Stimulated activated CD8-positive, alpha-beta memory T cell treated with anti-CD3 and anti-CD28 coated beads, Interleukin-7, amount 100 ng/mL, for 24 hours (primary cell): ENCODE measurements at regions not wholly inside any gene's neighbourhood (a gene's known extent, or its start where the extent isn't known, plus 50 kb on each side); places are given as distances from the start of the nearest gene placed in this dataset.

Source experiments
- DNase-seq: peaks from one replicate; pipeline ENCODE4 v3.0.0-alpha.2; 2020; ENCODE audit warnings: low read depth

DNA sequence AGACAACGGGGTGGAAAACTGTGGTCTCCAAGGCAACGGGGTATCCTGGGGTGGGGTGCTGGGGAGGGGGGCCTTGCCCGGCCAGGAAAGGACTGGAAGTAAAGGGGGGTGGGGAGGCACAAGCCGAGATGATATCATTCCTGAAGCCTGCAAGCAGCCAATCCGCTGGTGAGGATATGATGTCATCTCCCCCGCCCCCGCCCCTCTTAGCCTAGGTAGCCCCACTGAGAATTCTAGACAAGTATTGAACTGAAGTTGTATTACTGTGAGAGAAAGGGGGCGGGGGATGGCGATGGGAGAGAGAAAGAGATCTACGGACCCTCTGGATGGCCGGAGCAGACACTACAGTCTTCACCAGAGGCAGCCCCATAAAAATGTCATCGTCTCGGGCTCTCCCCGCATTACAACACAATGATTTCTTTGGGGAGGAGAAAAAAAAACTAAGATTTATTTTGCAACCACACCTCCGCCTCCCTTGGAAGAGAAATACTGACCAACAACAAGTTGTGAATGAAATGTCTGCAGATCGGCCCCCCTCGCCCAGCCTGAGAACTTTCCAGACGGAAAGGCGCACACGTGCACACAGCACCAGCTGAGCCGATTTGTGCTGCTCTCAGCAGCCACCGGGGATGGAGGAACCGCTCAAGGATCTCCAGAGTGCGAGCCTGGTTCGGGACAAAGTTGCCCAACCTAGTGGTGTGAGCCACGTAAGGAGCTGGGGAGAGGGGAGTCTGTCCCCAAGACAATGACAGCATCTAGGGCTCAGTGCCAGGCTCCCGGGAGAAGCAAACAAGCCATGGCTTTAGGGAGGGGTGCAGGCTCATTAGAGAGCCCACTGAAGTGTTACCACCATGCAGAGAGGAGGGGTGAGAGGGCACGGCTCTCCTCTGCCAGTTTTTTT lies 222.1 kb downstream of the SOX9 start:
- DNase-seq, result no peak

DNA sequence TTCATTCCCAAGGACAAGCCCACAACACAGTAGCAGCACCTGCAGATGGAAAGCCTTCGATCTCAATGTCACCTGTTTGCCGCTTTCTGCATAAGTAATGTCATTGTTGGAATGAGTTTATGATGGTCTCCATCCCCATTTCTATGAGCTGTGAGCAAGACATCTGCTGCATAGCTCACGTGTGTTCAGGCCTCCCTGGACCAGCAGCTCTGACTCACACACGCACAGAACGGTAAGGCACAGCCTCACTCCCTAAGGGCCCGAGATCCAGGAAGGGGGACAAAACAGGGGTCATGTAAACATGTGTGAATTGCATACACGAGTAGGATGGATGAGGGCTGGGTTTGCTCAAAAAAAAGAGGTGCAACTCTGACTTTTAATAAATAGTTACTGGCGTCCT lies 223.1 kb downstream of the SOX9 start:
- DNase-seq, result no peak

DNA sequence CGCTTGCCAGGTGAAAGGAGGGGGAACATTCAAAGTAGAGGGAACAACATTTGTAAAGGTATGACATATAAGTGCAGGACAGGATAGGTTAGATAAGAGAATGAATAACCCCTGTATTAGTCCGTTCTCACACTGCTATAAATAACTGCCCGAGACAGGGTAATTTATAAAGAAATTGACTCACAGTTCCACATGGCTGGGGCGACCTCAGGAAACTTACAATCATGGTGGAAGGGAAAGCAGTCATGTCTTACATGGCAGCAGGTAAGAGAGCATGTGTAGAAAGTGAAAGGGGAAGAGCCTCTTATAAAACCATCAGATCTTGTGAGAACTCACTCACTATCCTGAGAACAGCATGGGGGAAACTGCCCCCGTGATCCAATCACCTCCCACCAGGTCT lies 223.8 kb downstream of the SOX9 start:
- DNase-seq, result no peak

DNA sequence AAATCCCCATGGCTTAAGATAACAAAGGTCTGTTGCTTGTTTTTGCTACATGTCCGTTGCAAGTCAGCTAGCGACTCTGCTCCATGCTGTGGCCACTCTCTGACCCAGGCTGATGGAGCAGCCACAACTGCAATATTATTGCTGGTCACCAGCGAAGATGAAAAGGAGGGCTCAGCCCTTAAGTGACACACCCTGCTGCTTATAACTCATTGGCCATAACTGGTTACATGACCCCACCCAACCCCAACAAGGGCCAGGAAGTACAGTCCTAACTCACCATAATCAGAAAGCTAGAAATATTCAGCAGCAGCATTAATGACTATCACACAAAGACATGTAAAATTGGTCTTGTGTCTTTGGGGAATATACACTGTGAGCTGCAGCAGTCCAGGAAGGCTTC lies 224.3 kb downstream of the SOX9 start:
- no peak for DNase-seq

DNA sequence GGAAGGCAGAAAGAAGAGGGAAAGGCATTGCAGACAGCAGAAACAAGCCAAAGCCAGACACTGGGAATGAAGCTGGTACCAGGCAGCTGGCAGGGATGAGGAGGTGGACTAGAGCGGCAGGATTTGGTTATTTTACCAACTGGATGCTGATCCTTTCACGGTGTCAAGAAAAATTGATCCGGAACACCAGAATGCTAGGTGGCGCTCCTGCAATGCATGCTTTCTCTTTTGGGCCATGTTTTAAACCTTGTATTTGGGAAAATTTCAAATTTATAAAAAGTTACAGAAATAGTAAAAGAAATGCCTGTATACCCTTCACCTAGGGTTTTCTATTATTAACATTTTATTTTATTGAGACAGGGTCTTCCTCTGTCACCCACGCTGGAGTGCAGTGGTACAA lies 224.7 kb downstream of the SOX9 start:
- DNase-seq, result no peak

GRCh38 chr17:72346306-72346705 lies 225.5 kb downstream of the SOX9 start:
- DNase-seq, result no peak

- DNase-seq, result no peak
Observed at GRCh38 chr17:72349011-72349410, 228.2 kb downstream of the SOX9 start.

DNA sequence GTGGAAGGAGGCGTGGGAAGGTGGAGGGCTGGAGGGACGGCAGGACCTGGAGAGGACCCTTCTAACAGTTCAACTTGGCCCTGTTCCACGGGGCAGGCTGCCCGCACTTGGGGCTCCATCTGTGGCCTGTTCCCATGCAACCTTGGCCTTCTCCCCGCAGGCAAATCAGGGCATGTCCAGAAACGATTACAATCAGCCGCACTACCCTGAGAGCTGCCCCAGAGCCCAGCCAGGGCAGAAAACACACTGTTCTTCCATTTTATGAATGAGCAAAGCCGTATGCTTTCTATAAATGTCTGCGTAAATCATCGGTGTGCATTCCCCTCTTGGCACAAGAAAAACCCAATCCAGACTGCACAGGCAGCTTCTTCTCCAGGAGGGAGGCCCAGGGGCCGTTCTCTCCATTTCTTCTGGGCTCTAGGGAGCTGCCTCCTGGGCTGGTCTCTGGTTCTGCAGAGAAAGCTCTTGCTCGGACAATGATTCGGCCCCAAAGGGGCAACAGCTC lies 228.7 kb downstream of the SOX9 start:
- DNase-seq, result no peak

DNA sequence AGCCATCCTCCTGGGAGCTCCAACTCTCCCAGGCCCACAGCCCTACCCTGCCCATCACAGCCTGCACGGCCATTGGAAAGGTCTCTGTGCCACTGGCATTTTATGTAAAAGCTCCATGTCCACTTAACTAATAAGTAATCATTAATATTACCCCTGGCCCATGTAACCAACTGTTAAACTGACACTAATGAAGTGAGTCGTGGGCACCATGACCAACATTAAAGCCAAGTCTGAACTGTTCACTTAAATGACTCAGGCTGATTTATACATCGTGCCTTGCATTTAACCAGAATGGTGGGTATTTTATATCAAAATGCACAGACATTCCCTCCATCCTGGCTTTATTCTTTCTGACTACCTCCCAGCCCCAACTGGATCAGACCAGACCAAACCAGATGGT lies 229.3 kb downstream of the SOX9 start:
- no peak for DNase-seq

DNA sequence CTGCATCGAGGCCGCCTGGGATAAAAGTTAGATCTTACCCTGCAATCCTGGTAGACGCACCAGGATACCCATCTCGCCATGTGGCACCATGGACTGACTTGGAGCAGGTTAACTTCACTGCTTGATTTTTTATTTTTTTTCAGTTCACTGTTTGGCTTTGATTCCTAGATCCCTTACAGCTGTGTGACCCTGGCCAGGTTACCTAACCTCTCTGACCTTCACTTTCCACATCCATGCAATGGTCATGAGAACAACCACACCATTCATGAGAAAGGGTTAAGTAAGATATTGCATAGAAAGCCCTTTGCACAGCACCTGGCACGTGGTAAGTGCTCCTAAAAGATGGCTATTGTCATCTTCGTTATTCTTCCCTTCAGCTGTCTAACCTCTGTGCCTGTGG lies 230.5 kb downstream of the SOX9 start:
- DNase-seq, result no peak

DNA sequence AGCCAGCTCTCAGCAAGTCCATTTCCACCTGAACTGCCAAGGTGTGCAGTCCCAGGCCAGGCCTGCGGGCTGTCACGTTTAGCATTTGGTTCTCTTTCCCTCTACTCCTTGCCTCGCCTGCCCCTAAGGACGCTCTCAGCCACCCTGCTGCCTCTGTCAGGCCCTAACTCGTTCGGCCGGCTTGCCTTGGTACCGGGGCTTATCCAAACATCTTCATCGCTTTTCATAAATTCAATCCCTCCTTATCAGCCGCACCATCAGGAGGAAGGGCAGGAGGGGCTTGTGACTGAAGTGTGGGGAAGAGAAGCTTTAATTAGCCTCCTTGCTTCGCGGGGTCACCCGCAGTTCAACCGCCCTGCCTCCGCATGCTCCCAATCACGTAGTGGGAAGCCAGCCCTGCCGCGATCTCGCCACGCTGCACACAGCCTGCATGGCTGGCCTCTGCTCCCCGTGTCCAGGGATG lies 231.1 kb downstream of the SOX9 start:
- DNase-seq, result no peak

GRCh38 chr17:72353502-72353901 lies 232.7 kb downstream of the SOX9 start:
- no peak for DNase-seq

- DNase-seq, result no peak
Observed at GRCh38 chr17:72354071-72354470, 233.3 kb downstream of the SOX9 start.

DNA sequence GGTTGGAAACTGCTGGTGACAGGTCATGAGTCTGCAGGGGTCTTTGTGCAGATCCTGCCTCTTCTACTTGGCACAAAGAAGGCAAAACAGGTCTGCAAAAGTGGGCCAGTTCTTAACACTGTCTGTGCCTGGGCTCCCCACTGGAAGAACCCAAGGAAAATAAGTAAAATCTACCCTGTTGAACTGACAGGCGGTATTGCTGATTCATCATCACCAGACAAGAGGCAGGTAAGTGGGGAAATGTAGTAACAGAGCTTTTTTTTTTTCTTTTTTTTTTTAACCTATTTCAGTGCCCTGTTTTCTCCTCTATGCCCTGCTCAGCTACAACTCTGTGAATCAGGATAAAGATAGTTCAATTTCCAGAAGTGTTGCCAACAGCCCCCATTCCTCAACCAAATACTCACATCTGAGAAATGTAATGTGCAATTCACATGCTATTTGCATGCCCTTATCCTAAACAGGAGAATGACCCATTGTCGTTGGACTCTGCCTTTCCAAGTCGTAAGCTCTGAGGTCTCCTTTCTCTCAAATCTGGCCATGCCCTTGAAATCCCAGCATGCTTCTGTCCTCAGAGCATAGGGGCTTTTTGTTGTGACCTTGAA lies 237.0 kb downstream of the SOX9 start:
- DNase-seq, result no peak

DNA sequence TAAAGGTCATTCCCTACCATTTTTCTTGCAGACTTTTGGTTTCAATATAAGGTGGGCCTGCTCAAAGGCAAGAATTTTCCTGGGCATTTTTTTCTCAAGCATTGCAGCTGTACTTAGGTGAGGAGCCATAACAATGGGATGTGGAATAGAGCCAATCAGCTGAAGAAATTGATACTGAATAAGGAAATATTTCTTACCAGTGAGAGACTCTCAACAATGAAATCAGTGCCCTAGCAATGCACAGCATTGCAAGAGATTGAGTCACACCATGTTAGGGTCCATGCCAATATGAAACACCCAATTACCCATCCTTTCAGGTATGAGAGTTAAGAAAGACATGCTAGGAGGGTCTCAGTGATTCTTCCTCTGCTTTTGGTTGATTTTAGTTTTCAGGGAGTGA lies 237.6 kb downstream of the SOX9 start:
- no peak for DNase-seq

- no peak for DNase-seq
Observed at GRCh38 chr17:72359274-72359673, 238.5 kb downstream of the SOX9 start.

GRCh38 chr17:72359811-72360210 lies 239.0 kb downstream of the SOX9 start:
- DNase-seq, result no peak

GRCh38 chr17:72360386-72360940 lies 239.6 kb downstream of the SOX9 start:
- no peak for DNase-seq

- no peak for DNase-seq
Observed at GRCh38 chr17:72361892-72362291, 241.1 kb downstream of the SOX9 start.

DNA sequence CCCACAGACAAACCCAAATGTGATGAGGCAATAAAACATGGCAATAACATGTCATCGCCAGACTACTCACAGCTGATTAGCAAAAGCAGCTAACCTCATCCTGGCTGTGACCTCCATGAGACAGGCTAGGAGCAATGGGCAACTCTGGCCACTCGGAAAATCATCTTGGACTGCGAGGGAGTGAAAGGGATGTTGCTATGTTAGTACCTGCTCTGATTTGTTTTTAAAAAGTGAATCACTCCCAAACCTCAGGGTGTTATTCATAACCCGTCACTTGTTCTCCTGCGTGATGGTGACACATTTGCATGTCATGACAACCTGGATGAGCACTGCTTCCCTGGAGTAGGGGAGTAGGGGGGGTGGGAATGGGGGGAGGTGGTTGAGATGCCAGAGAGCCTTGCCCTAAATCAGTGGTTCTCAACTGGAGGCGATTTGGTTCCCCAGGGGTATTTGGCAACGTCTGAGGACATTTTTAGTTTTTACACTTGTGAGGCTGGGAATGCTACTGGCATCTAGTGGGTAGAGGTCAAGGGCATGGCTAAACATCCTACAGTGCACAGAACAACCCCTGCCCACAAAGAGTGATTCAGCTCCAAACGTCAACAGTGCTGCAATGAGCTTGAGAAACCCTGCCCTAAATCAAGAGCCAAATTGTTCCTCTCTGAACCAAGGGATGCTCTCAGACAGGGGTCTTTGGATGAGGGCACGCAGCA lies 241.7 kb downstream of the SOX9 start:
- no peak for DNase-seq

DNA sequence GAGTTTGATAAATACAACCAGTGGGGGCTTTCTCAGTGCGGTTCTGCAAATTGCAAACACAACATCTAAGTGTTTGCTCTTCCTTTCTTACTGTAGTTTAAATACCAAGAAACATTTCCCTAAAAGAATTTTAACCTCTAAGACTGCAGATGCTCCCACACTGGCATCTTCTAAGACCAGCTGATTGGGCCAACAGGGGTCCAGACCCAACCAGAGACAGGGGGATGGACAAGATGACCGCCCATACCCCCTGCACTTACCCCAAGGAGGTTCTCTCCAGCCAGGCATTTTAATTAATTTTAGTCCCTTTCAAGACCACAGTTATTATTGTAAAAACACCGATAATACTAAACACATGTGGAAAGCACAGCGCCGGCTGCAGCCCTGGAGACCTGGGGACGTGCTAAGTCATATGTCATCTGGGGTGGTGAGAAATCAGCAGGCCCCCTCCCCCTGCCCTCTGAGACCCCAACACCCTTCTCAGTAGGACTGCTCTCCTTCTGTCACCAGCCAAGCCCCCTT lies 242.3 kb downstream of the SOX9 start:
- no peak for DNase-seq

- no peak for DNase-seq
Observed at GRCh38 chr17:72365857-72366414, 245.1 kb downstream of the SOX9 start.
